ENCODE measurements at regions not wholly inside any gene's neighbourhood (a gene's known extent, or its start where the extent isn't known, plus 50 kb on each side); places are given as distances from the start of the nearest gene placed in this dataset.

DNA sequence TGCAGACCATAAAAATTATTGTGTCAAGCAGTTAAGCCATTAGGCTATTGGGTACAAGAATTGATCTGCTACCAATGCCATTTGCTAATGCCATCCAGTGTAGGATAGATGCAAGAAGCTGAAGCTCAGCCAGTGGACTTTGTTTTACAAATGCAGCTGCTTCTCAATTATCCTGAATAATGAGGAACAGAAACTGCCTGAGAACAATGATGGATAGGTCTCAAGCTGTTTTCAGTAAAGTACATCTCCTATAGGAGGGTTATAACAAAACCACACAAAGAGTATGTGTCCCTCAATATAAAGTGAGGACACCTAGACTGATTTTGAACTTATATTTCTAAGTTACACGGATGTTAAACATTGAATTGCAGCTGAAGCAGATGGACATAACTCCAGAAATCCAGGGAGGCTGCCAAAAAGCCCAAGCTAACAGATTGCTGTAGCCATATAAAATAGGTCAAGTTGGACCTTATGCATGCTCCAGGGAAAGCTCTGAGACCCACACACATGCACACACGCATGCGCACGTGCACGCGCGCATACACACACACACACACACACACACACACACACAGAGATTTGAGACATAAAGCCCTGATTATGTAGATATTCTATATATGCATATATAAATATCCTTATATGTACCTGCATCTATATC is 482.7 kb upstream of the CD180 start:
- TF ChIP-seq, protein P1, sequence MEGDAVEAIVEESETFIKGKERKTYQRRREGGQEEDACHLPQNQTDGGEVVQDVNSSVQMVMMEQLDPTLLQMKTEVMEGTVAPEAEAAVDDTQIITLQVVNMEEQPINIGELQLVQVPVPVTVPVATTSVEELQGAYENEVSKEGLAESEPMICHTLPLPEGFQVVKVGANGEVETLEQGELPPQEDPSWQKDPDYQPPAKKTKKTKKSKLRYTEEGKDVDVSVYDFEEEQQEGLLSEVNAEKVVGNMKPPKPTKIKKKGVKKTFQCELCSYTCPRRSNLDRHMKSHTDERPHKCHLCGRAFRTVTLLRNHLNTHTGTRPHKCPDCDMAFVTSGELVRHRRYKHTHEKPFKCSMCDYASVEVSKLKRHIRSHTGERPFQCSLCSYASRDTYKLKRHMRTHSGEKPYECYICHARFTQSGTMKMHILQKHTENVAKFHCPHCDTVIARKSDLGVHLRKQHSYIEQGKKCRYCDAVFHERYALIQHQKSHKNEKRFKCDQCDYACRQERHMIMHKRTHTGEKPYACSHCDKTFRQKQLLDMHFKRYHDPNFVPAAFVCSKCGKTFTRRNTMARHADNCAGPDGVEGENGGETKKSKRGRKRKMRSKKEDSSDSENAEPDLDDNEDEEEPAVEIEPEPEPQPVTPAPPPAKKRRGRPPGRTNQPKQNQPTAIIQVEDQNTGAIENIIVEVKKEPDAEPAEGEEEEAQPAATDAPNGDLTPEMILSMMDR (IDR thresholded peaks at IDR 0.05; ENCODE audit: insufficient read depth, low read length, poor library complexity, severe bottlenecking) = no peak
- no peaks in the 10 kb centered on the region for H3K27me3 ChIP-seq (ENCODE audit: control insufficient read depth, insufficient read depth, low read length)
- H3K36me3 ChIP-seq (ENCODE audit: control insufficient read depth, insufficient read depth, low read length) = no peaks in the 10 kb centered on the region
- no peak overlapping the region for H3K4me3 ChIP-seq (ENCODE audit: low read depth, low read length)
- DNase-seq (ENCODE audit: low read depth) = no peak

DNA sequence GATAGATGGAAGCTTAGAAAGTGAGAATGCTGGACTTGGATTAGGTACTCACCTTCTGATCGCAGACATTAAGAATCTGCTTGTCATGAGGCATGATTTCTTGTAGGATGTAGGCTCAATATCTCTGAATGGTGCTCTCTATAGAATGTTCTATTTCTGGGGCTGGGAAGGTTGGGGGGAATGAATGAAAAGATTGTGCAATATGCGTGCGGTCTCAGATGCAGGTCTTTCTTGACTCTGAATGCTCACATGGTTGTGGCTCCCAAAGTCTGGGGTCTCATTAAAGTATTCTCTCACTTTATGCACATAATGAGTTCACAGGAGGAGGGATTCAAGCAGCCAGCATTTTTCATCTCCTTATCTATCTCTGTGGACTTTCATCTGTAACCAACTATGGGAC is 482.0 kb upstream of the CD180 start:
- TF ChIP-seq, protein P1 (IDR thresholded peaks at IDR 0.05; ENCODE audit: insufficient read depth, low read length, poor library complexity, severe bottlenecking) = no peak
- Histone ChIP-seq H3K36me3 (ENCODE audit: control insufficient read depth, insufficient read depth, low read length) (no peaks in the 10 kb centered on the region), H3K4me3 (ENCODE audit: low read depth, low read length) (no peak overlapping the region), H3K27me3 (ENCODE audit: control insufficient read depth, insufficient read depth, low read length) (no peaks in the 10 kb centered on the region)
- DNase-seq (ENCODE audit: low read depth) = no peak

DNA sequence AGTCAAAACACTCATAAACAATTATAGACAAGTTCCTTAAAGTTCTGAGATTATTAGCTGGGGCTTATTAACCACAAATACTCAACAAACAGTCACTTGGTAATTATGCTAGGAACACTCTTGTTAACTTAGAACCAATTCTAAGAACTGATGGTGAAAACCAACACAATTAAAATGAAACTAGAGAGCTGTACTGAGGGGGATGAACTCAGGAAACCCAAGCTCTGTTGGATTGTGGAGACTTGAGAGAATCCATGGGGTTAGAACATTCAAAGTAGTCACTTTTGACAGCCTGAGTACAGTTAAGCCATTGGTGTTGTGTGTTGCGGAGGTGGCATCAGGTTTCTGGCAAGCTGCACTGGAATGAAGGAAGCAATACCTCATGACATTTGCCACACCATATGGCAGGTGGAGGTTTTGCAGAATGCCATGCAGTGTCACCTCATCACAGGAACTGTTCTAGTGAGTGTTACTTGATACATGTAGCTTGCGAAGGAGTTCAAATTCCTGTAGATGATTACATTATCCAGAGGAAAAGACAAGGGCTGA is 480.9 kb upstream of the CD180 start:
- no peaks in the 10 kb centered on the region for H3K36me3 ChIP-seq (ENCODE audit: control insufficient read depth, insufficient read depth, low read length)
- TF ChIP-seq, protein P1 (IDR thresholded peaks at IDR 0.05; ENCODE audit: insufficient read depth, low read length, poor library complexity, severe bottlenecking) = no peak
- no peaks in the 10 kb centered on the region for H3K27me3 ChIP-seq (ENCODE audit: control insufficient read depth, insufficient read depth, low read length)
- DNase-seq (ENCODE audit: low read depth) = no peak
- no peak overlapping the region for H3K4me3 ChIP-seq (ENCODE audit: low read depth, low read length)

DNA sequence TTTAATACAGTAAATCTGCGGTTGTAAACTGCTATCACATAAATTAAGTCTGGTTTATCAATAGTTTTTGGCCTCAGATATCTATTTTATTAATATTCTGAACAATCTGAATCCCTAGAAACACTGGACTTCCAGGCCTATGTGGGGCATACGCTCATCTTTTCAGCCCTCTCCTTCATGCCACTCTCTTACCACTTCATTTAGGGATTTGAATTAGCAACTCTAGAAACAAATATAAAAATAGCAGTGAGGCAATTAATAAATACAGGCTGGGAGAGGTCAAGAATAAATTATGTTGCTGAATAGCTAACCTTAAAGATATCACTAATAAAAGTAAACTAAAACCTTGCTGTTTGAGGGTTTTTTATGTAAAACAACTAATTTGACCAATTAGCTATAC is 480.3 kb upstream of the CD180 start:
- TF ChIP-seq, protein P1 (IDR thresholded peaks at IDR 0.05; ENCODE audit: insufficient read depth, low read length, poor library complexity, severe bottlenecking) = no peak
- H3K36me3 ChIP-seq (ENCODE audit: control insufficient read depth, insufficient read depth, low read length) = no peaks in the 10 kb centered on the region
- DNase-seq (ENCODE audit: low read depth) = no peak
- H3K4me3 ChIP-seq (ENCODE audit: low read depth, low read length) = no peak overlapping the region
- H3K27me3 ChIP-seq (ENCODE audit: control insufficient read depth, insufficient read depth, low read length) = no peaks in the 10 kb centered on the region

DNA sequence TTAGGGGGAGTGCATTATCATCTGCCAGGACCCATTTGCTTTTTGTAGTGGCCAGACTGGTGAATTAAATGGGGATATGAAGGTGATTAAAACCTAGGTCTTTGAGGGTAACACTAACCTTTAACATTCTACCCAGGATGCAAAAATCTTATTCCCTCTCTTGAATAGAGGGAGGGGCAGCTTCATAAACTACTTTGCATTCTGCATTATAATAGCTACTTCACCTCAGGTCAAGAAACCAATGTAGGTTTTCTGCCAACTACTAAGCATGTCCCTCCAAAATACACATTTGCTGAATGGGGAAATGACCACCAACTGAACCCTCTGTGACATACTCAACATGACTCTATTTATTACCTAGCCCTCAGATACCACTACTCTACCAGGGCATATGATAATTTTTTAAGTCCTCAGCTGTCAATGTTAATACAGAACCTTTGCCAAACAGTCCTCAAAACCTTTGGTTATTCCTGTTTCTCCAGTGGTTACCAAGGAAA is 477.6 kb upstream of the CD180 start:
- no peak for DNase-seq (ENCODE audit: low read depth)
- Histone ChIP-seq H3K27me3 (ENCODE audit: control insufficient read depth, insufficient read depth, low read length) (no peaks in the 10 kb centered on the region), H3K4me3 (ENCODE audit: low read depth, low read length) (no peak overlapping the region), H3K36me3 (ENCODE audit: control insufficient read depth, insufficient read depth, low read length) (no peaks in the 10 kb centered on the region)
- TF ChIP-seq, protein P1 (IDR thresholded peaks at IDR 0.05; ENCODE audit: insufficient read depth, low read length, poor library complexity, severe bottlenecking) = no peak

DNA sequence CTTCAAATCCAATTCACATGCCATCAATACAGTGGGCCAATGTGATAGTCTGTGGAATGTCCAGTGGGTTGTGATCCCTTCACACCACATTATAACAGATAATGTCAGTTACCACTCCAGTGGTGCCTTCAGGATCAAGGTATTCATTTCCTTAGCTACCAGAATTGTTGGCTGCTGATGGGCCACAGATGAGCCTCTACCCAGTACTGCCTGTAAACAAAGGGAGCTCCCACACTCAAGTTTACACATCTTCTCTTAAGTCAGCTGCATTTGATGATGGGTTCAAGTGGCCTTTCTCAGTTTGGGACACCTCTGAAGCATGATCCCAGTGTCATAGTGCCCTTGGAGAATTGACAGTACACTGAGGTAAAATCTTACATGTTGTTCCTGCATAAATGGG is 477.0 kb upstream of the CD180 start:
- H3K36me3 ChIP-seq (ENCODE audit: control insufficient read depth, insufficient read depth, low read length) = no peaks in the 10 kb centered on the region
- no peaks in the 10 kb centered on the region for H3K27me3 ChIP-seq (ENCODE audit: control insufficient read depth, insufficient read depth, low read length)
- DNase-seq (ENCODE audit: low read depth) = no peak
- TF ChIP-seq, protein P1 (IDR thresholded peaks at IDR 0.05; ENCODE audit: insufficient read depth, low read length, poor library complexity, severe bottlenecking) = no peak
- no peak overlapping the region for H3K4me3 ChIP-seq (ENCODE audit: low read depth, low read length)

Measured in kidney epithelial cell (primary cell).